ENCODE measurements at regions not wholly inside any gene's neighbourhood (a gene's known extent, or its start where the extent isn't known, plus 50 kb on each side); places are given as distances from the start of the nearest gene placed in this dataset.

DNA sequence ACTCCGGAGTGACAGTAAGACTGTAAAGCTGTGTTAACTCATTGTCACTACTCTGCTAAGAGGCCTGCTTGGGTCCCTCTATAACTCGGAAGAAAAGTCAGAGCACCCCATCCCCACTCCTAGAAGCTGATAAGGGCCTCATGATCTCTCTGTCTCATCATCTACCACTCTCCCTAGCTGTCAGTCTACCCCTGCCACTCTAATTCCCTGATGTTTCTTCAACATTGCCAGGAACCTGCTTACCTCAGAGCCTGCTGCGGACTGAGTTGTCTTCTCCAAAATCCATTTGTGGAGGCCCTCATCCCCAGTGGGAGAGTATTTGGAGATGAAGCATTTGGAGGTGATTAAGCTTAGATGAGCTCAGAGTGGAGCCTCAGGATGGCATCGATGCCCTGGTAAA, 1092.2 kb downstream of the TBC1D22A start:
- FAIRE-seq = no peak

DNA sequence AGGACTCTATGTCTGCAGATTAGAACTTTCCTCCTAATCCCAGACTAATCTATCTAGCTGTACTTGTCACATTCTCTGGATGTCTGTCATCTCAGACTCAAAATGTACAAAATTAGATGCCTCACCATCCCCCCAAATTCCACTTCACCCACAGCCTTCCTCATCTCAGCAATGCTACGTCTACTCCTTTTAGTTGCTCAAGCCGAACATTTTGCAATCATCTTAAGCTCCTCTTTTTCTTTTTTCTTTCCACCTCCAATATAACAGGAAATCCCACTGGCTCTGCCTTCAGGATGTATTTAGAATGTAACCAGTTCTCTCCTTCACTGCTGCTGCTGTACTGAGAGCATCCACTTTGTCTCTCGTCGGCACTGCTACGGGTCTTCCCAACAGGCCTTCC, 1091.8 kb downstream of the TBC1D22A start:
- FAIRE-seq = no peak

DNA sequence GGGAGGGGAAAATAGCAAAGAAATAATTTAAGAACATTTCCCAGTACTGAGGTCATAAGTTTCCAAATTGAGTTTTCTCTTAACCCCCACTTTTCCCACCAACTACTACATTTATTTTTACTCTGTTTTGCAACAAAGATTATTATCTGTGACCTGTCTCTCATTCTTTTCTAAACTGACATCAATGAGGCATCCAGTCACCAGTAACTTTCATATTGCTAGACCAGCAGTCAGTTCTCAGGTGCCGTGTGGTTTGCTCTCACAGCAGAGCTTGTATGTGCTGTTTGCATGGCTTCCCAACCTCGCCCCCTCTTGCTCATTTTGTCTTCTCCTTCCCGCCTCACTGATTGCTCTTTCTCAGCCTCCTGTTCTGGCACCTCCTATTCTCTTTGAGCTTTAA, 1091.3 kb downstream of the TBC1D22A start:
- no peak for FAIRE-seq

GRCh38 chr22:47851586-47851985, 1089.1 kb downstream of the TBC1D22A start:
- no peak for FAIRE-seq

DNA sequence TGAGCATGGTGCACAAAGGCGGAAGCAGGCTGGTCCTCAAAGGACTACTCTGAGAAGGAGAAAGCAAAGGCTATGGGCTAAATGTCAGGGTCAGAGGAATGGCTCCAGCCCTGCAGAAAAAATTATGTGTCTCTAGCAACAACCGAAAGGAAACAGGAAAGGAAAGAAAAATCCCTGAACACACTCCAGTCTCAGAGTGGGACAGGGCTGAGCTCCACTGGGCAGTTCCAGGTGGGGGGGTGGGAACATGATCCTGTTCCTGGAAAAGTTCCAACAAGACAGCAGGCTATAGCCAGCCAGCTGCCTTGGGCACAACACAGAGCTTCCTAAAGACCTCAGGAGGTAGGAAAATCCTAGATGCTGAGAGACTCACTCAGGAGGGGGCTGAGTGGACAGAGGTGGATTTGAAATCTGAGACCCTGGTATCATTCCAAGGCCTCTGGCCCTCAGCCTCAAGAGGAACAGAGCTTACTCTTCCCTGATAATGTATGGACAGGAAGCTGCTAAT, 1088.2 kb downstream of the TBC1D22A start:
- no peak for FAIRE-seq

- no peak for FAIRE-seq
Observed at GRCh38 chr22:47849576-47849975, 1087.1 kb downstream of the TBC1D22A start.

DNA sequence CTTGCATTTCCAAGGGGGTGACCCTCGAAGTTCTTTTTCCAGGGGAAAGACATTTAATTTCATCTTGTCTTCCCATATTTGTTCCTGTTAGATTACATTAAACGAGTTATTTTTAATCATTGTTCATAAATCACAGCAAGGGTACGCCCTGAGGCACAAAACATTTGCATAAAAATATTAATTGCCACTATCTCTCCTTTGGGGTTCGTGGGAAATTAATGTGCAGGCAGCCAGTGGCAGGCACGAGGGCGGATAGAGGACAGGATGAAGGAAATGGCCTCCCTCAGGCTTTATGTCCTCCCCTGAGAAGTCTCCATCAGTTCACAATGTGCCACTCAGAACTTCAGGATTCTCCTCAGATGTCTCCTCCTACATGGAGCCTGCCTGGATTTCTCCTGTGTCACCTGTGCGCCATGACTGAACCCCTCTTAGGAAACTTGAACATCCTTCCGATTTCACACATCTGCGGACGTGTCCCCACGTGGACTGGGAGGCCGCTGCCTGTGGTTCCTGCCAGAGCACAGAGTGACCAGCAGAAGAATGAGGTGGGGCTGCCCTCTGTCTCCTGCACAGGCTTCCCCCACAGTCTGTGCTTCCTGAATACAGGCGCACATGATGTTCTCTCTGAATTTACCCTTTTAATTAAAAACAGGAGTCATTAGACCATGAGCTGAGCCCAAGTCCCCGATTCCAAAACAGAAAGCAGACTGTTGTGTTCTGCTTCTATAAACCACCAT, 1085.9 kb downstream of the TBC1D22A start:
- FAIRE-seq = no peak

- no peak for FAIRE-seq
Observed at GRCh38 chr22:47847131-47847890, 1084.9 kb downstream of the TBC1D22A start.

DNA sequence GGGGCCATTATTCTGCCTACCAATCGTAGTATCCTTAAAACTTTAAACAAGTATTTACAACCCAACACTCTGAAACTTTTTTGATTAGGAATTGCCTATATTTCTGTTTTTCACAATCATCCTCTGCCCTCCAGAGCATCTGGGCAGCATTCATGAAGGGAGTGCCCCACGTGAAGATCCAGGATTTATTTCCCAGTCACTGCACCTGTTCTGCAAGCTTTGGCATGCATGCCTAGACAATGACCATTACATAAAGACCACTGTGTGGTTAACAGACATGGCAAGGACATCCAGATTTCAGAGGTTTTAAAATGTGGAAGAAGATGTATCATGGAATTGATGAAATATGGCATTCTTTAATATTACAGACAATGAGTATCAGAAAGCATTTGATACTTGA, 1083.8 kb downstream of the TBC1D22A start:
- FAIRE-seq = no peak

- no peak for FAIRE-seq
Observed at GRCh38 chr22:47842119-47842518, 1079.7 kb downstream of the TBC1D22A start.

DNA sequence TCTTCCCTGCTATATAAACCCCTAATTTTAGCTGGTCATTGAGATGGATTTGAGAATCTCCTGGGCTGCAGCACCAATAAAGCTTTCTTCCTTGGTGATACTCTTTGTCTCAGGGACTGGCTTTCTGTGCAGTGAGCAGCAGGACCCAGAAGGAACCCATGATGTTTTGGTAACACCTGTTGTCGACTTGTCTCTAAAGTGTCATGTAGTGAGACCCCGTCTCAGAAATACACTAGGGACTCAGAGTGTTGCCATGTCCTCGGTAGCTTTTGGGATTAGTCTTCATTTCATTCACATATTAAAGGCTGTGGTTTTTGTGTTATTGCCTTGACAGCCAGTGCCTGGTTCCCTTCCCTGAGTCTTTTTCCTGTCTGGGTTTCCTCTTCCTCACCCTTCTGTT, 1078.7 kb downstream of the TBC1D22A start:
- no peak for FAIRE-seq

DNA sequence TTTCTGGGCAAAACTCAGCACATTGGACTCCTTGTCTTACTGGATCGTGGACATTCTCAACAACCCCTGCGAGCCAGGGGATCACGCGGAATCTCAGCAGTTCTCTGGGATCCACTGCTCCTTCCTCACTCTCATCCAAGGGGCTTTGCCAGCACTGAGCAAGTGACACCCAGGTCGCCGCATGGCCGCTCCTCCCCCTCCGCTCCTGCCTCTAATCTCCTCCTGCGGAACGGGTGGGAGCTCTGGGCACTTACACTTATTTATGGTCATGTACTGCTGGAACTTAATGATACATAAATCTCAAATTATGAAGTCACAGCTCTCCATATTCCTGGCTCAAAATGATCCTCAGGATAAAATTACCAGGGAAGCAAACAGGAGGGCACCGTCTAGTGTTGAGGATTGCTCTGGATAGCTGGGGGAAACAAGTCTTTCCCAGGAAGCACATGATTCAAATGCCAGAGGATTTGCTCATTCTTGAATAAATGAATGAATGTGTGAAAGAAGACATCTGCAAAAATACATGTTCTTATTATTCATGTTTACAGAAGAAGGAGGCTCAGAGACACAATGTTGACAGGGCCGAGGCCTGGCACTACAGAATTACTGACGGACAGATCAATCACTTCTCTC, 1077.3 kb downstream of the TBC1D22A start:
- FAIRE-seq = no peak

- FAIRE-seq = no peak
Observed at GRCh38 chr22:47837703-47838102, 1075.3 kb downstream of the TBC1D22A start.

GRCh38 chr22:47836957-47837356, 1074.5 kb downstream of the TBC1D22A start:
- no peak for FAIRE-seq

- FAIRE-seq = no peak
Observed at GRCh38 chr22:47835726-47836125, 1073.3 kb downstream of the TBC1D22A start.

DNA sequence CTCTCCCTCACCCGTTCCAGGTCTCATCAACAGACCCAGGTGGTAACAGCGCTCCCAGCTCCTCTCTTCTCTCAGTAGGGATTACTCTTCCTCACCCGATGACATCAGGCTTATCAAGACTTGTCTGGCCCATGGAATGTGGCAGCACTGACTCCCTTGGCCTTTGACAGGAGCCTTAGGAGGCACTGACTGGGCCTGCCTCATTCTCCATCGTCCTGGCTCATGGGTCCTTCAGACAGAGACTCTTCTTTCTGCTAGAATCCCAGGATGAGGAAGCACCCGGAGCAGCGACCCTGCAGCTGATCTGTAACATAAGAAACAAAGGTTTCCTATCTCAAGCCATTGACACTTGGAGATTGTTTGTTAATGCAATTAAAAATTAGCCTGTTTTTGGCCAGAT, 1063.6 kb downstream of the TBC1D22A start:
- FAIRE-seq = no peak

GRCh38 chr22:47822422-47822821, 1060.0 kb downstream of the TBC1D22A start:
- no peak for FAIRE-seq

DNA sequence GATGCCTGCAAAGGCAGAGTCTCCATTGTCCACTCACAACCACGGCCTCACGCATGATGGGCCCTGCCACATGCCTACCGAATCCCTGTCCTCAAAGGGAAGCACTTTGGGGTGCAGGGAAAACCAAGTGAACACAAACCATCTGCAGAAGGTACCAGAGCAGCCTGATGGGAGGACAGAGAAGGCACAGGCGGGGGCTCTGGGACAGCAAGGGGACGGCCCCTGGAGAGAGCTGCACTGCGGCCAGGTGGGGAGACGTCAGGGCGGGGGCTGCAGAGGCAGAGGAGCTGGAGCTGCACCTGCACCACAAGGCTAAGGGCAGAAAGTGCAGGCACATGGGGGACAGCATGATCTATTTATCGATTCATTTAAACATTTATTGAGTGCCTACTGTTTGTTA, 1056.0 kb downstream of the TBC1D22A start:
- FAIRE-seq = no peak

DNA sequence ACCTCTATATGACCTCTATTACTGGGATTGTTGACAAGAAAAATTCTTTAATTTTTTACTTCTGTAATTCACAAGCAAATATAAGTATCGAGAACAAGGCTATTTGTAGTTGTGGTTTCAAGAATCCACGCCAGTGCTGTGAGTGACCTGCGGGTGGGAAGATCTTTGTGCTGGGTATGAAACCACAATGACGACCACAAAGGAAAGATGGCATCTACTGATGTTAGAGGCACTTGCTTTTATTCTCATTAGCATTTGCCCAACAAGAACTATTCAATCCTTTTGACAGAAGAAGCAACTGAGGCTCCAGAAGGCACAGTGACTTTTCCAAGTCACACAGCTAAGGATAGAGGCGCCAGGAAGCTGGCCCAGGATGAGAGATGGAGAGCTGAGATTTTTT, 1054.9 kb downstream of the TBC1D22A start:
- no peak for FAIRE-seq

DNA sequence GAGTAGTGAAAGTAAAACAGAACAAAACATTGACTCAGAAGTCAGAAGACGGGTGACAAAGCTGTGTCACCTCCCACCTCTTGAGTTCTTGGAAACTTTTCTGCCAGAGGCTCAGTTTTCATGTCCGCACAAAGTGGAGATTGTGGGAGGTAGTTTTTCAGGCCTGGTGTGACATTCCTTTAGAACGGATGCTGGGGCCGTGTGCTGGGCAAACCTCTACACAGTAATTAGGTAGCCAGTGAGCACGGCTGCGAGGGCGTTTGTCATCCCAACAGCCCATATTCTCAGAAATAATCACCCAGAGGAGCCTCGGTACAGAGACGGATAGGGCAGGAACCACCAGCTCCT, 1054.4 kb downstream of the TBC1D22A start:
- no peak for FAIRE-seq

DNA sequence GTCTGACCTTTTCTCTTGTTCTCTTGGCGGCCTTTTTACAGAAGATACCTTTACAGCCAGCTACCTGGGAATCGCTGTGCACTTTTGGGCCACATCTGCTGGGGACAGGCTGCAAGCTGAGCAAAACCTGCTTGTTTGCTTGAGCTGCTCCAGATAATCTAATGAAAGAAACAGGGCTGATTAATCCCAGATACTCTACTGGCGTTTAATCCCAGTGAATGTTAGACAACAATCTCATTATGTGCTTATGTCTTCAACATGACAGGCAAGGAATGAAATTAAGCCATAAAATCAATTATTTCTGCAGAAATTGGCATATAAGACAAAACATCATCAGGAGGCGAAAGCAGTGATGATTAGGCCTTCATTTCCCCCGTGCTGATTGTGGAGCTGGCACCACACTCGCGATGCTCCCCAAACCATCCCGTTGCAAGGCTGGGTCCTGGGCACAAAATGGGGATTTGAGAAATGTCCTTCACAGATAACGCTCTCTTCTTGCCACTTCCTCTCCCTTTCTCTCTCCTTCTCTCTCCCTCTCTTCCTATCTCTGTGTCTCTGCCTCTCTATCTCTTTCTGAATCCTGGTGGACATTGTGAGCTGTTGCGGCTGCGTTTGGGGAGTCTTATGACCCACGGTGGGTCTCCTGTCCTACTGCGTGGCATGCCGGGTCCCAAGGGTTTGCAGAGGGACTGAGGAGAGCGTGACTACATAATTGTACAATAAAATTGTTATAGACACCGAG, 1053.8 kb downstream of the TBC1D22A start:
- no peak for FAIRE-seq

DNA sequence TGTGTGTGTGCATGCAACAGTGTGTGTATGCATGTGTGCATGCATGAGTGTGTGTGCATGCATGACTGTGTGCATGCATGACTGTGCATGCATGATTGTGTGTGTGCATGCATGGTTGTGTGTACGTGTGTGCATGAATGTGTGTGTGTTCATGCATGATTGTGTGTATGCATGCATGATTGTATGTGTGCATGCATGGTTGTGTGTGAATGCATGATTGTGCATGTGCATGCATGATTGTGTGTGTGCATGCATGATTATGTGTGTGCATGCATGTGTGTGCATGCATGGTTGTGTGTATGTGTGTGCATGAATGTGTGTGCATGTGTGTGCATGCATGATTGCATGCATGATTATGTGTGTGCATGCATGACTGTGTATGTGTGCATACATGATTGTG, 1052.0 kb downstream of the TBC1D22A start:
- FAIRE-seq = no peak

GRCh38 chr22:47813661-47814060, 1051.2 kb downstream of the TBC1D22A start:
- no peak for FAIRE-seq
